ENCODE measurements at regions not wholly inside any gene's neighbourhood (a gene's known extent, or its start where the extent isn't known, plus 50 kb on each side); places are given as distances from the start of the nearest gene placed in this dataset.

GRCh38 chr5:130529511-130530485 is 625.5 kb downstream of the CHSY3 start:
- no peak for DNase-seq (ENCODE audit: low spot score)
- Mint-ChIP-seq H3K27me3 (ENCODE audit: insufficient read depth, low read depth) (no peaks in the 10 kb centered on the region), H3K4me1 (no peaks in the 10 kb centered on the region), H3K36me3 (no peaks in the 10 kb centered on the region), H3K27ac (no peak overlapping the region), H3K9me3 (no peaks in the 10 kb centered on the region), H3K4me3 (no peak overlapping the region)
- no peaks in the 10 kb centered on the region for H3K79me2 ChIP-seq (ENCODE audit: low read depth)
- no peaks in the 10 kb centered on the region for H4K20me1 ChIP-seq (ENCODE audit: low read depth)
- no peak overlapping the region for H3K4me3 ChIP-seq
- no peaks in the 10 kb centered on the region for H3K36me3 ChIP-seq
- no peaks in the 10 kb centered on the region for H3K4me1 ChIP-seq
- H3K9ac ChIP-seq: no peak overlapping the region
- H3K4me2 ChIP-seq: no peak overlapping the region
- TF ChIP-seq EZH2 (IDR thresholded peaks at IDR 0.05) (no peak), EZH2phosphoT487 (IDR thresholded peaks at IDR 0.05) (no peak), CTCF (IDR thresholded peaks at IDR 0.05) (no peak)
- no peak overlapping the region for H3K27ac ChIP-seq
- no peaks in the 10 kb centered on the region for H3F3A ChIP-seq (ENCODE audit: low read depth)
- H3K27me3 ChIP-seq: no peaks in the 10 kb centered on the region
- H2AFZ ChIP-seq (replicated peaks): no peak overlapping the region
- no peaks in the 10 kb centered on the region for H3K9me3 ChIP-seq (ENCODE audit: low read depth)

GRCh38 chr5:130529111-130529510 is 624.8 kb downstream of the CHSY3 start:
- TF ChIP-seq CTCF (IDR thresholded peaks at IDR 0.05) (no peak), EZH2phosphoT487 (IDR thresholded peaks at IDR 0.05) (no peak), EZH2 (IDR thresholded peaks at IDR 0.05) (no peak)
- Histone ChIP-seq H3F3A (ENCODE audit: low read depth) (no peaks in the 10 kb centered on the region), H3K79me2 (ENCODE audit: low read depth) (no peaks in the 10 kb centered on the region), H3K27ac (no peak overlapping the region), H3K4me2 (no peak overlapping the region), H2AFZ (replicated peaks) (no peak overlapping the region), H3K4me3 (no peak overlapping the region), H4K20me1 (ENCODE audit: low read depth) (no peaks in the 10 kb centered on the region), H3K4me1 (no peaks in the 10 kb centered on the region), H3K9me3 (ENCODE audit: low read depth) (no peaks in the 10 kb centered on the region), H3K36me3 (no peaks in the 10 kb centered on the region), H3K9ac (no peak overlapping the region), H3K27me3 (no peaks in the 10 kb centered on the region)
- Mint-ChIP-seq H3K27ac (no peak overlapping the region), H3K4me3 (no peak overlapping the region), H3K27me3 (ENCODE audit: insufficient read depth, low read depth) (no peaks in the 10 kb centered on the region), H3K4me1 (no peaks in the 10 kb centered on the region), H3K9me3 (peaks cover under 1% of the 10 kb centered on the region), H3K36me3 (no peaks in the 10 kb centered on the region)
- no peak for DNase-seq (ENCODE audit: low spot score)

GRCh38 chr5:130528474-130528873 is 624.2 kb downstream of the CHSY3 start:
- Histone ChIP-seq H3K4me1 (no peaks in the 10 kb centered on the region), H3K27ac (no peak overlapping the region), H3K4me3 (no peak overlapping the region), H3K9me3 (ENCODE audit: low read depth) (no peaks in the 10 kb centered on the region), H3K9ac (no peak overlapping the region), H3F3A (ENCODE audit: low read depth) (no peaks in the 10 kb centered on the region), H3K36me3 (no peaks in the 10 kb centered on the region), H3K27me3 (no peaks in the 10 kb centered on the region), H2AFZ (replicated peaks) (no peak overlapping the region), H3K4me2 (no peak overlapping the region), H3K79me2 (ENCODE audit: low read depth) (no peaks in the 10 kb centered on the region), H4K20me1 (ENCODE audit: low read depth) (no peaks in the 10 kb centered on the region)
- peaks cover 2% of the 10 kb centered on the region for H3K9me3 Mint-ChIP-seq
- H3K4me1 Mint-ChIP-seq: no peaks in the 10 kb centered on the region
- no peaks in the 10 kb centered on the region for H3K36me3 Mint-ChIP-seq
- no peak overlapping the region for H3K4me3 Mint-ChIP-seq
- TF ChIP-seq EZH2phosphoT487 (IDR thresholded peaks at IDR 0.05) (no peak), CTCF (IDR thresholded peaks at IDR 0.05) (no peak), EZH2 (IDR thresholded peaks at IDR 0.05) (no peak)
- no peak for DNase-seq (ENCODE audit: low spot score)
- no peak overlapping the region for H3K27ac Mint-ChIP-seq
- no peaks in the 10 kb centered on the region for H3K27me3 Mint-ChIP-seq (ENCODE audit: insufficient read depth, low read depth)

Data from neural progenitor cell (in vitro differentiated cells).